B cell (primary cell): ENCODE measurements at regions not wholly inside any gene's neighbourhood (a gene's known extent, or its start where the extent isn't known, plus 50 kb on each side); places are given as distances from the start of the nearest gene placed in this dataset.

ENCODE experiments used
- CTCF ChIP-seq: fragments of 200-600 bp; IDR thresholded peaks from one replicate; pipeline ENCODE4 v1.8.0; 2022; ENCODE audit warnings: antibody characterized with exemption, mild to moderate bottlenecking
- EZH2 ChIP-seq: IDR thresholded peaks from 2 replicates; pipeline ENCODE4 v1.6.1; 2012; ENCODE audit warnings: borderline replicate concordance, low read depth, mild to moderate bottlenecking, moderate library complexity, low read length; ENCODE audit not compliant: insufficient read depth, poor library complexity, severe bottlenecking

DNA sequence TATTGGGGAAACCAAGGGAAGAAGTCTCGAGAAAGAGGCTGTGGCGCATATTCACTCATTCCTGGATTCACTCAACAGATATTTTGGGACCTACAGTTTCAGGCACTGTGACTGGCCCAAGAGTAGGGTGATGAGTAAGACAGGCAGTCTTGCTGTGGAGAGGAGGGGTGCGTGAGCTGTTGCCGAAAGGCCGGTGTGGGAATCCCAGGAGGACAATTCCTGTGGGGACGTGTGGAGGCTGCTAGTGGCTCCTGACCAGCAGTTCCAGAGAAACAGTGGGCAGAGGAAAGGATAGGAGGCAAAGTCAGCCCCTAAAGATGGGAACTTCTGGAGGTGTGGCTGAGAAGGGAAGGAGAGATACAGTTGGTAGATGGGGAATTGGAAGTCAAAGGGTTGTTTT, 59.3 kb upstream of the GRB10 start:
- TF ChIP-seq CTCF (no peak), EZH2 (no peak)
